HG02981 (cell line): ENCODE measurements at regions not wholly inside any gene's neighbourhood (a gene's known extent, or its start where the extent isn't known, plus 50 kb on each side); places are given as distances from the start of the nearest gene placed in this dataset.
"Not testable (repeated sequence)": the region's sequence is repeated elsewhere in the genome, so short reads cannot be mapped to it uniquely, and the experiment has no call there.

Experiments used
- ATAC-seq: cut with Tn5 transposase; IDR thresholded peaks from one replicate; pipeline ENCODE4 v1.9.1; 2021; ENCODE audit warnings: mild to moderate bottlenecking, moderate library complexity; ENCODE audit not compliant: unreplicated experiment

DNA sequence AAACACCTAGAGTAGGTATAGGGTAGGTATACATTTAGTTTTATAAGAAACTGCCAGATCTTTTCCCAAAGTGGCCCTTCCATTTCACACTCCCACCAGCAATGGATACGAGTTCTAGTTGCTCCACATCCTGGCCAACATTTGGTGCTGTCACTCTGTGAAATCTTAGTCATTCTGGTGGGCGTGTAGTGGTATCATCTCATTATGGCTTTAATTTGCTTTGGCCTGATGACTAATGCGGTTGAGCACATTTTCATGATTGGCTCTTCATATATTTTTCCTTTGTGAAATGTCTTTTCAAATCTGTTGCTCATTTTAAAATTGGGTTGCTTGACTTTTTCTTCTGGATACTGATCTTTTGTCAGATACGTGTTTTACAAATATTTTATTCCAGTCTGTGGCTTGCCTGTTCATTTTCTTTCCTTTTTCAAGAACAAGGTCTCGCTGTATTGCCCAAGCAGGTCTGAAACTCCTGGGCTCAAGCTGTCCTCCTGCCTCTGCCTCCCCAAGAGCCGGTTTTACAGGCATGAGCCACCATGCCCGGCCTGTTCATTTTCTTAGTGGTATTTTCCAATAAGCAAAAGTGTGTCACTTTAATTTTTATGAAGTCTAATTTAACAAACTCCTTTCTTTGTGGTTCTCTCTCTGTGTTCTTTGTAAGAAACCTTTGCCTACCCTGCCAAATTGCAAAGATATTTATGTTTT lies 192.4 kb downstream of the SEC14L1 start:
- ATAC-seq = no peak

DNA sequence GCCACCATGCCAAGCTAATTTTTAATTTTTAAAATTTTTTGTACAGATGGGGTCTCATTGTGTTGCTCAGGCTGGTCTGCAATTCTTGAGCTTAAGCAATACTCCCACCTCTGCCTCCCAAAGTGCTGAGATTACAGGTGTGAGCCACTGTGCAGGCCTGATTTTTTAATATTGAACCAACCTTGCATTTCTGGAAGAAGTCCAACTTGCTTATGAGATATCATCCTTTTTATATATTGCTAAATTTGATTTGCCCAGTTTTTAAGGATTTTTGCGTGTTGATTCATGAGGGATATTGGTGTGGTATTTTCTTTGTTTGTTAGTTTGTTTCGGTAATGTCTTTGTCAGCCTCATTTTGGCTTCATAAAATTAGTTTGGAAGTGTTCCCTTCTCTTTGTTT lies 196.4 kb downstream of the SEC14L1 start:
- ATAC-seq = no peak

DNA sequence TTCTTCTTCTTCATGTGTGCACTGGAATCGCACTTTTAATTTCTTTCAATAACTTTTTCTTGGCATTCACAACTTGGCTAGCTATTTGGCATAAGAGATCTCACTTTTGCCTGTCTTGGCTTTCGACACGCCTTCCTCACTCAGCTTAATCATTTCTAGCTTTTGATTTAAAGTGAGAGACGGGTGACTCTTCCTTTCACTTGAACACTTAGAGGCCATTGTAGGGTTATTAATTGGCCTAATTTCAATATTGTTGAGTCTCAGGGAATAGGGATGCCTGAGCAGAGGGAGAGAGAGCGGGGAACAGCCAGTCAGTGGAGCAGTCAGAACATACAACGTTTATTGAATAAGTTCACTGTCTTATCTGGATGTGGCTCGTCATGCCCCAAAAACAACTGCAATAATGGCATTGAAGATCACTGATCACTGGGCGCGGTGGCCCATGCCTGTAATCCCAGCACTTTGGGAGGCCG lies 200.3 kb downstream of the SEC14L1 start:
- ATAC-seq = no peak

DNA sequence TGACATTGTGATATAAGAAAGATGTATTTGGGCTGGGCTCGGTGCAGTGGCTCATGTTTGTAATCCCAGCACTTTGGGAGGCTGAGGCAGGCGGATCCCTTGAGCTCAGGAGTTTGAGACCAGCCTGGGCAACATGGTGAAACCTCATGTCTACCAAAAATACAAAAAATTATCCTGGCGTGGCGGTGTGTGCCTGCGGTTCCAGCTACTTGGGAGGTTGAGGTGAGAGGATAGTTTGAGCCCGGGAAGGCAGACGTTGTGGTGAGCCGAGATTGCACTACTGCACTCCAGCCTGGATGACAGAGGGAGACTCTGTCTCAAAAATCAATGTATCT lies 201.9 kb downstream of the SEC14L1 start:
- not testable (repeated sequence) for ATAC-seq

DNA sequence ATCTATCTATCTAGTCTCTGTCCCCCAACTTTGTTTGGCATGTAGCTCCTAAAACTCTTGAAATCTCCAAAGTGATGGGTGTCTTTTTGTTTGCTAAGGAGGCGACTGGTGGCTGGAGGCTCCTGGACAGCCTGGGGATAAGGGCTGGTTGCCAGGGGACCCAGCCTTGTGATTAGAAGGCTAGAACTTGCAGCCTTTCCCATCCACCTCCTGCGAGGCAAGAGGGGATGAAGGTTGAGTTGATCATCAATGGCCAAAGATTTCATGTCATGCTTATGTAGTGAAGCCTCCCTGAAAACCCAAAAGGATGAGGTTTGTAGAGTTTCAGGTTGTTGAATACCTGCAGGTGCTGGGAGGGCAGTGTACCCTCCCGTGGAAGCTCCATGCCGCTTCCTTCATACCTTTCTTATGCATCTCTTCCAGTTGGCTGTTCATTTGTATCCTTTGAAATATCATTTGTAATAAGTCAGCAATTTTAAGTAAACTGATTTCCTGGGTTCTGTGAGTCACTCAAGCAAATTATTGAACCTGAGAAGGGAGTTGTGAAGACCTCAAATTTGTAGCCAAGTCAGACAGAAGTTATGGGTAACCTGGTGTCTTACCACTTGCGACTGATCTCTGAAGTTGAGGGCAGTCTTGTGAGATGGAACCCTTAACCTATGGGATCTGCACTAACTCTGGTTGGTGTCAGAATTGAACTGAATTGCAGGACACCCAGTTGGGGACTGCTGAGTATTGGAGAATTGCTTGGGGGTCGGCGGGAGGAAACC lies 202.4 kb downstream of the SEC14L1 start:
- ATAC-seq = no peak

DNA sequence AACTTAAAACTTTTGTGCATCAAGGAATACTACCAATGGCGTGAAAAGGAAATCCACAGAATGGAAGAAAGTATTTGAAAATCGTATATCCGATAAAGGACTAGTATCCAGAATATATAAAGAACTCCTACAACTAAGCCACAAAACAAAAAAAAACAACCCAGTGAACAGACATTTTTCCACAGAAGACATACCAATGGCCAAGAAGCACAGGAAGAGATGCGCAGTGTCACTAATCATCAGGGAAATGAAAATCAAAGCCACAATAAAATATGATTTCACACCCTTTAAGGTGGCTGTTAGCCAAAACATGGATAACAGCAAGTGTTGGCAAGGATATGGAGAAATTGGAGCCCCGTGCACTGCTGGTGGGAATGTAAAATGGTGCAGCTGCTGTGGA lies 203.3 kb downstream of the SEC14L1 start:
- ATAC-seq = no peak

DNA sequence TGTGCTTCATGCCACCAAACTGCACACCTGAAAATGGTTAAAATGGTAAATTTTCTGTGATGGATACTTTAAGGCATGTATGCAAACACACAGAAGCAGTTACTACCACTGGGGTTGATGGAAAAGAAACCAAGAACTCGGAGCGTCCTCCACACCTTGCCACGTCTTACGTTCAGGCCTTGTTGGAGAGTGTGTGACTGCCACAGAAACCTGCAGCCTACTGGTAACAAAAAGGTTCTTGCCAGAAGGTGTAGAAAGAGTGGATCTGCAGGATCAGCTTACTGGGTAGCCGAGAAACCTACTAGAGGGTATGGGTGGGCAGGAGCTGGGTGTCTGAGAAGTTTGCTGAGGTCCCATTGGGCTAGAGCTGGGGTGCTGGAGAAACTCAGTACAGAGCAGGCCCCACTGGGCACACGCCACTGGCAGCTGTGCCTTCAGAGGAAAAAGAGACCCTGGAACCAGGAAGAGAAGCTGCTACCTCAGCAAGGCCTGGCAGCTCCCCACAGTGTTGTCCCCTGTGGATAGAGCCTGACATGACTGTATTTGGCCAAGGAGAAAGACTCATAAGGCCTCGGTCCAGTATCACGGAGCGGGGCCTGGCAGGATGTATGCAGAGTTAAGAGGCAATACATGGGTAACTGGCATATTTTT lies 204.6 kb downstream of the SEC14L1 start:
- no peak for ATAC-seq

DNA sequence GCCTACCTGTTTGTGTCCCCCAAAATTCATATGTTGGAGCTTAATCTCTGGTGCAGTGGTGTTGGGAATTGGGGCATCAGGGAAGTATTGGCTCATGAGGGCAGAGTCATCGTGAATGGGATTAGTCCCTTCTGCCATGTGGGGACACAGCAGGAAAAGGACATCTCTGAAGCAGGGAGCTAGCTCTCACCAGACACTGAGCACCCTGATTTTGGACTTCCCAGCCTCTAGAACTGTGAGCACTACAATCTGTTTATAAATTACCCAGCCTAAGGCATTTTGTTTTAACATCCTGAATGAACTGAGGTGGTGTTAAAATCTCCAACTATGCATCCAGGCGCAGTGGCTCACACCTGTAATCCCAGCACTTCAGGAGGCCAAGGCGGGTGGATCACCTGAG lies 206.0 kb downstream of the SEC14L1 start:
- ATAC-seq = no peak

DNA sequence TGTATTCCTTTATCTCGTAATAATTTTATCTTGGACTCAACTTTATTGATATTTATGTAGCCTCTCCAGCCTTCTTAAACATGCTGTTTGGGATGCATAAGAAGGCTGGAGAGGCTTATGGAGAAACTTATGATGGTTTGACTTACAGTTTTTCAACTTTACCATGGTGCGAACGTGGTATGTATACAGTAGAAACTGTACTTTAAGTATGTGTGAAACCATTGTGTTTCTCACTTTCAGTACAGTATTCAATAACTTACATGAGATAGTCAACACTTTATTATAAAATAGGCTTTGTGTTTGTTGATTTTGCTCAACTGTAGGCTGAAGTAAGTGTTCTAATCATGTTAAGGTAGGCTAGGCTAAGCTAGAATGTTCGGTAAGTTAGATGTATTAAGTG lies 206.8 kb downstream of the SEC14L1 start:
- no peak for ATAC-seq

DNA sequence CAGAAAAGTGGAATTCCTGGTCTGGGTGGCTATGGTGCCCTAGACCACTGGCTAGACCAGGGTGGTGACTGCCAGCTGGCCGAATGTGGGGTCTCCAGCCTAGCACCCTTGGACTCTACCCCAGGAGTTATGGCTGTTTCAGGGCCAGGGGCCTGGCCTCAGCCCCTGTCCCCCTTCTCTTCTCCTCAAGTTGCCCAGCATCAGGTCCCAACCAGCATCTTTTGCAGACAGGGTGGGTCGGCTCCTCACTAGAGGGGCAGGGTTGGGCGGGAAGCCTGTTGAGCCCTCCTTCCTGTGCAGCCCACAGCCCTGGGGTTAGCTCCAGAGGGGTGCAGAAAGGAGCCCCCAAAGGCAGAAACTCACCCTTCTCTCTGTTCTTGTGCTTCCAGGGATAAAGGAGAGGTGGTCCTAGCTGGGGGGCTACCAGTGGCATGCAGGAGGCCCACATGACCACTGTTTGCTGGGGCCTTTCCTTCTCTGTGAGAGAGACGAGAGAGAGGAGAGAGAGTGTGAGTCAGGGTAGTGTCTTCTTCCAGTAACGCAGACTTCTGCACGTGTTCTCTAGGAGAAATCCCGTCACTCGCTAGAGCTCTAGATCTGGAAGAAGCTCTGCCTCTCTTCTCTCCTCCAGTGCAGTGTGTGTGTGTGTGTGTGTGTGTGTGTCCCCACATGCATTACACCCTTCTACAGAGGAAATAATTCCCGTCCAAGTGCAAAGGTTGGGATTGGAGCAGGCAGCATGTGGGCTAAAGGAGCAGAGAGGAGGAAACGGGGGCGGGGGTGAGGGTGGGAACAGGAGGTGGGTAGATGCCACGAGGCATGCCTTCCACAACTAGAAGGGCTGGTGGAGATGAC lies 209.4 kb downstream of the SEC14L1 start:
- ATAC-seq = no peak

DNA sequence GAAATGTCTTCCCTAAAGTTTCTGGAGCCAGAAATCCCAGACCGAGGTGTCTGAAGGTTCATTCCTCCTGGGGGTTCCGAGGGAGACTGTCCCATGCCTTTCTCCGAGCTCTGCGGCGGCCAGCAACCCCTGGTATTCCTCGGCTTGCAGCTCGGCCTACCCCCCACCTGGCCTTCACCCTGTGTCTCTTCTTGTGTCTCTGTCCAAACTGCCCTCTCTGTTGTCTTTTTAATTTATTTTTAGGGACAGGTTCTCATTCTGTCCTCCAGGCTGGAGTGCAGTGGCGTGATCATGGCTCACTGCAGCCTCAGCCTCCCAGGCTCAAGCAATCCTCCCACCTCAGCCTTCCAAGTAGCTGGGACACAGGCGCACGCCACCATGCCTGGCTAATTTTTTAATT lies 211.7 kb downstream of the SEC14L1 start:
- ATAC-seq = no peak

DNA sequence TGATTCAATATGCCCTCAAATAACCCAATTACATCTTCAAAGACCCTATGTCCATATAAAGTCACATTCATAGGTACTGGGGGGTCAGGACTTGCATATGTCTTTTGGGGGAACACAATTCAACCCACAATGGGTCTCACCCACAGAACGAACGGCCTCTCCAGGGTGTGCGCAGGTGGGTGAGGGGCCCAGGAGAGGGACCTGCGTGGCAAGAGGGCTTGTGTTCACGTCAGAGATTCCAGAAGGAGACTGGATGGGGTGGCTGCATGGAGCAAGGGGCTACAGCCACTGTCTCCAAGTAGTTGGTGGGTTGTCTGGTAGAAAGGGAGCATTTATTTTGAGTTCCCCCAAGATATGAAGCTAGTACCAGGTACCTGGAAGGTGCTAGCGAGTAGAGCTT lies 212.2 kb downstream of the SEC14L1 start:
- no peak for ATAC-seq

DNA sequence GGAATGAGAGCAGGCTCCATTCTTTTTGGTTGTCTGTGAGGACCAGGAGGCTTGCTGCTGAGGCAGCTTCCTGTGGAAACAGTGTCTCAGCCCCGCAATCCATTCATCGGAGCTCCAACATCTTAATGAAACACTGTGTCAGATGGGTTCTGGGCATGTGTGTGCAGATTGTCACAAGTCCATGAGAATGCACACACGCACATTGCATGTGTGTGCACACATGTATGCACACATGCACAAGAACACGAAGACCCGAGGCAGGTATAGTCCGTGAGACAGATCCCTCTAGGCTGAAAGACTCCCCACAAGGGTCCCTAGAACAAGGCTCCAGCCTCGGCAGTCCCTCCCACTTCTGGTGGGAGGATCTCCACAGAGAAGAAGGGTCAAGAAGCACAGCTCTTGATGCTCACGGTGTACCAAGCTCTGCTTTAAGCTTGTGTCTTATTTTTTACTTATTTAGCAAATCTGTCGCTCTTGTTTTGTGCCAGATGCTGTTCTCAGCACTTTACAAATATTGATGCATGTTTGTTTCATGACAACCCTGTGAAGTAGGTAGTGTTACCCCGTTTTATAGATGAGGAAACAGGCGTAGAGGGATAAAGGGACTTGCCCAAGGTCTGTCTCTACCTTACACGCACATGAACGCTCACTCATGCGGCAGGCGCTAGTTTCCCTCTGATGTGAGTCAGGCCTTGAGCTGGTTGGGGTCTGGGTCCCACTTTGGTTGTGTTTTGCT lies 213.1 kb downstream of the SEC14L1 start:
- ATAC-seq = no peak

DNA sequence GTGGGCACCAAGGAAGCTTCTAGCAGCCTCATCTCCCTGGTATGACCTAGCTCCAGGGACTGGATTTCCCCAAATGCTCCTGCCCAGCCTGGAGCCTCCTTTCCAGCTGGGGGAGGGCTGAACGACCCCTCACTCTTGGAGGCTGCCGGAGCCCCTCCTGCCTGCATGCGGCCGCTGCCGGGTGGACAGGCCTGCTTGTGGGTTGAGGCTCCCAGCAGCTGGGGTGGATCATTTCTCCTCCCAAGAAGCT lies 213.6 kb downstream of the SEC14L1 start:
- ATAC-seq = no peak

DNA sequence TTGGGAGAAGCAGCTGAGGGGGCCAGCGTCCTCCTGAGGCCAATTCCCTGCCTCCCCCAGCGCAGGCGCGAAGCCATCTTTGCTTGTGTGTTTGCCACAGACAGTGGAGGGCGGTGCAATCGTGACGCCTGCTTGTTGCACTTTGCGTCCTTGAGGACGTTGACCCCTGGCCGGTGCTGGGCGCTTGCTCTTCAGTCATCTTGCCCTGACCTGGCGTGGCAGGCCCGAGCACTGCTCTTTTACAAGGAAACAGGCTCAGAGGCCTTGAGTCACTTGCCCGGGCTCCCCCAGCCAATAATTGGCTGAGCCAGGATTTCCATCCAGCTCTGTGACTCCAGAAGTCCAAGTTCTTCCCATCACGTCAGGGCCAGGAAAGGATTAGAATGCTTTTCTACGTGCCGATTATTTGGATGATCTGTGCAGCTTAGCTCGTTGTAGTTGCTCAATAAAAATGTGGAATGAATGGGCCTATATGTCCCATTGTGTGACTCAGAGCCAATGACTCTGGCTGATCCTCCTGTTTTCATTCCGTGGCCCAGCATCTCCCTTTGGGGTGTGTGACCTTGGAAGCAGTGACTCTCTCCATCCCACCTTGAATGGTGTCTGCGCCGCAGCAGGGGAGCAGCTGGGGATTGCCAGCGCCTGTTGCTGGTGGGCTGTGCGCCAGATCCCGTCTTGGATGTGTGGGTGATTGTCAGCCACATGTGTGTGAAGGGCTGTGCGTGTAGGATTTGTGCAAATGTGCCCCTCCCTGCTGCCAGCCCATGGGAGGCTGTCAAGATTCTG lies 214.1 kb downstream of the SEC14L1 start:
- no peak for ATAC-seq

DNA sequence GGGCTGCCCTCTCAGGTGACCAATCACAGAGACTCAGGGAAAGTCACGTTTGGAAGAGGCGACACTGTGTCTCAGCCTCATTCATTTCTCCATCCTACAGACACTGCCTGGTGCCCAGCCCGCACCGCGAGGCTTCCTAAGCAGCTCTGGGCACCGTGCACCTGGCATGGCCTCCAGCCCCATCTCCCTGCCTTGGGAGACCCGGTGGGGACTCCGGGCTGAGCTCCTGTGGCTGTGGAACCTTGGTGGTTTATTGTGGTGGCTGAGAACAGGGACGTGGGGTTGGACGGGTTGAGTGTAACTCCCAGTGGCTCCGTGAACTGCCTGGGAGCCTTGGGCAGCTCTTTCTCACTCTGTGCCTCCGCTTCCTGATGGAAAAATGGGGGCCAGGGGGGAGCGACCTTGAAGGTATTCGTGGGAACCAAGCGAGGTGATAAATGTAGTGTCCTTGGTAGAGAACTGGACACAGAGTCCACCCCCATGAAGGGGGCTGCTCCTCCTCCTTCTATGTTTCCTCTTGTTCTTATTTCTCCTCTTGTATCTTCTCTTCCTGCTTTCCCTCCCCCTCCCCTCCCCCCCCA lies 215.4 kb downstream of the SEC14L1 start:
- no peak for ATAC-seq

DNA sequence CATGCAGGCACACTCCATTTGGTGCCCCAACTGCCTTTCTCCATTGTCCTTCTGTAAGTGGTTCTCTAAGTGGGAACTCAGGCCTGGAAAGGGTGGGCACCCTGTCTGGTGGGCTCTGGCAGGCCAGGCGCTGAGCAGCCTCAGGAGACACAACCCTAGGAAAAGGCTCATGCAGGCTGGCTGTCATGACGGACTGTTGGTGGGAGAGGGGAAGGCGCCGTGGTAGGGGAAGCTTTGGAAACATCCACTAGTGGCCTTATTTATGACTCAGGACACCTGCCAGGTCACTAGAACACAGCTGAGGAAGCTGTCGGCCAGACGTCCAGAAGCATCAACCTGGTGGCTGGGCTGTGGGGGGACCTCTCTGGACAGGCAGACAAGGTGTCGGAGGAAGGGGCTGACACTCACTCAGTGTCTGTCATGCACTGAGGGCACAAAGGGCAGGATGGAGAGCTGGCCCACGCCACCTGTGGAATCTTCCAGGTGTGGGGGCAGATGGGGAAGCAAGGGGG lies 216.0 kb downstream of the SEC14L1 start:
- ATAC-seq = no peak

DNA sequence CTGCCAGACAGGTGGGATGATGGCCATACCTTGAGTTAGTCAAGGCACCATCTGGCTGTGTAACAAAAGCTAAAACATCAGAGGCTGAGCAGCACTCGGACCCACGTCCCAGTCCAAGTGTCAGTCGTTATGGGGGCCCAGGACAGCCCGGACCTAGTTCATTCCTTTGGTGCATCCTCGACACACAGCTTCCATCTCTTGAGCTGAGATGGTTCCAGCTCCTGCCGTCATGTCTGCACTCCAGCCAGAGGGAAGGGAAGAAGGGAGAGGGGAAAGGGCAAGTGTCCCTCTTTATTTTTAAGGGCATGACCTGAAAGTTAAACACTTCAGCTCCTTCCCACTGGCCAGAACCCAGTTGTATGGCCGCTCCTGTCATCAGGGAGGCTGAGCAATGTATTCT lies 218.0 kb downstream of the SEC14L1 start:
- ATAC-seq = no peak

DNA sequence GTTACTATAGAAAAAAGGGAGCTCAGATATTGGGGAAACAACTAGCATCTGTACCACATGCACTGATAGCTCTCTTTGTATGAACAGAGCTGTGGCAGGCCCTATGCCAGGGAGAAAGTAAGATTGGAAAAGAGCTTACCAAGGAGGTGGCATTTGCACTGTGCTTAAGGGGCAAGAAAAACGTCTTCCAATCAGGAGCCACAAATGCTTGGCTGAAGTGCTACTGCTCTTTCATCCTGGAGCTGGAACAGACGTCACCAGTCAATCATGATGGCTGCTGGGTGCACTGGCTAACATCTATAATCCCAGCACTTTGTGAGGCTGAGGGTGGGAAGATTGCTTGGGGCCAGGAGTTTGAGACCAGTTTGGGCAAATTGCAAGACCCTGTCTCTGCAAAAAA lies 218.5 kb downstream of the SEC14L1 start:
- no peak for ATAC-seq
